ENCODE measurements at regions not wholly inside any gene's neighbourhood (a gene's known extent, or its start where the extent isn't known, plus 50 kb on each side); places are given as distances from the start of the nearest gene placed in this dataset.

DNA sequence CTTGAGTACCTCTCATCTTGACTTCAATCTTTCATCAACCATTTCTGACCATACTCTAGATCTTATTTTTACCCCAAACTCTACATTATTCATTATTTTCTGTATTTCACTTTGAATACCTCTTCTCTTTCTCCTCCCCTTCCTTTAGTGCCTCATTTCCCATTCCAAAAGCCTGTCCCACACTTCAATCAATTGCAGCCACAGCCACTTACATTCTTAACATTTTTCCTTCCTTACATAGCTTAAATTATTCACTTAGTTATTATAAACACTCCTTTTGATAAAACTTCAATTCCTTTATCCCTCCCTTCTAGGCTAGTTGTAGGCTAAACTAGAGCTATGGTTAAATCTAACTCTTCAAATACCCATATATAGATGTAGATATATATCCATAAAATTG is 344.0 kb downstream of the PRR16 start:
- TF ChIP-seq CTCF (IDR thresholded peaks at IDR 0.05; ENCODE audit: low read depth, low read length, poor library complexity, severe bottlenecking): no peak
- TF ChIP-seq EZH2phosphoT487 (IDR thresholded peaks at IDR 0.05; ENCODE audit: borderline replicate concordance, low read length): no peak
